ENCODE measurements at regions not wholly inside any gene's neighbourhood (a gene's known extent, or its start where the extent isn't known, plus 50 kb on each side); places are given as distances from the start of the nearest gene placed in this dataset.
"Not testable (repeated sequence)": the region's sequence is repeated elsewhere in the genome, so short reads cannot be mapped to it uniquely, and the experiment has no call there.

- no peak for DNase-seq
- POLR2A ChIA-PET, result no interaction called here
- Mint-ChIP-seq H3K36me3 (ENCODE audit: low read depth) (no peaks in the 10 kb centered on the region), H3K4me3 (no peak overlapping the region), H3K27ac (no peak overlapping the region), H3K27me3 (no peaks in the 10 kb centered on the region), H3K9me3 (peaks cover 10% of the 10 kb centered on the region), H3K4me1 (no peaks in the 10 kb centered on the region)
- CTCF ChIA-PET, result no interaction called here
Measured at GRCh38 chr12:19608039-19608438, 168.7 kb downstream of the AEBP2 start.

- Mint-ChIP-seq H3K27me3 (no peaks in the 10 kb centered on the region), H3K36me3 (ENCODE audit: low read depth) (no peaks in the 10 kb centered on the region), H3K27ac (no peak overlapping the region), H3K4me1 (peaks cover 4% of the 10 kb centered on the region), H3K9me3 (peaks cover 3% of the 10 kb centered on the region), H3K4me3 (no peak overlapping the region)
- POLR2A ChIA-PET, result no interaction called here
- CTCF ChIA-PET, result interaction anchor here (0.5 kb wide), 1 partner anchor 116 kb away, joined by 3 read pairs; no protein-coding TSS in a partner anchor
- DNase-seq, result no peak
Measured at GRCh38 chr12:19613051-19613535, 173.8 kb downstream of the AEBP2 start.

- DNase-seq, result no peak
- ChIA-PET POLR2A (no interaction called here), CTCF (no interaction called here)
- Mint-ChIP-seq H3K9me3 (peaks cover 3% of the 10 kb centered on the region), H3K27ac (no peak overlapping the region), H3K4me3 (no peak overlapping the region), H3K4me1 (peaks cover 4% of the 10 kb centered on the region), H3K36me3 (ENCODE audit: low read depth) (no peaks in the 10 kb centered on the region), H3K27me3 (no peaks in the 10 kb centered on the region)
Measured at GRCh38 chr12:19614601-19615383, 175.5 kb downstream of the AEBP2 start.

GRCh38 chr12:19615384-19615725 lies 176.1 kb downstream of the AEBP2 start:
- Mint-ChIP-seq H3K4me3 (no peak overlapping the region), H3K27me3 (no peaks in the 10 kb centered on the region), H3K36me3 (ENCODE audit: low read depth) (no peaks in the 10 kb centered on the region), H3K9me3 (peaks cover 3% of the 10 kb centered on the region), H3K27ac (no peak overlapping the region), H3K4me1 (peaks cover 4% of the 10 kb centered on the region)
- ChIA-PET POLR2A (no interaction called here), CTCF (no interaction called here)
- no peak for DNase-seq

- no peaks in the 10 kb centered on the region for H3K36me3 Mint-ChIP-seq (ENCODE audit: low read depth)
- H3K9me3 Mint-ChIP-seq, result no peaks in the 10 kb centered on the region
- no peak overlapping the region for H3K4me3 Mint-ChIP-seq
- ChIA-PET POLR2A (no interaction called here), CTCF (no interaction called here)
- no peaks in the 10 kb centered on the region for H3K27me3 Mint-ChIP-seq
- peaks cover 4% of the 10 kb centered on the region for H3K4me1 Mint-ChIP-seq
- H3K27ac Mint-ChIP-seq, result no peak overlapping the region
- no peak for DNase-seq
Measured at GRCh38 chr12:19616781-19617180, 177.5 kb downstream of the AEBP2 start.

- ChIA-PET POLR2A (no interaction called here), CTCF (no interaction called here)
- DNase-seq, result no peak
- Mint-ChIP-seq H3K4me3 (no peak overlapping the region), H3K36me3 (ENCODE audit: low read depth) (no peaks in the 10 kb centered on the region), H3K4me1 (peaks cover 4% of the 10 kb centered on the region), H3K27me3 (no peaks in the 10 kb centered on the region), H3K27ac (no peak overlapping the region), H3K9me3 (no peaks in the 10 kb centered on the region)
Measured at GRCh38 chr12:19620222-19620621, 180.9 kb downstream of the AEBP2 start.

- Mint-ChIP-seq H3K27me3 (no peaks in the 10 kb centered on the region), H3K9me3 (peaks cover 2% of the 10 kb centered on the region), H3K27ac (no peak overlapping the region), H3K4me3 (no peak overlapping the region), H3K36me3 (ENCODE audit: low read depth) (no peaks in the 10 kb centered on the region), H3K4me1 (no peaks in the 10 kb centered on the region)
- POLR2A ChIA-PET, result no interaction called here
- CTCF ChIA-PET, result no interaction called here
- DNase-seq, result no peak
Measured at GRCh38 chr12:19623751-19624399, 184.6 kb downstream of the AEBP2 start.

- H3K4me1 Mint-ChIP-seq, result no peaks in the 10 kb centered on the region
- POLR2A ChIA-PET, result no interaction called here
- H3K4me3 Mint-ChIP-seq, result no peak overlapping the region
- no peak for DNase-seq
- no peaks in the 10 kb centered on the region for H3K36me3 Mint-ChIP-seq (ENCODE audit: low read depth)
- peaks cover 2% of the 10 kb centered on the region for H3K9me3 Mint-ChIP-seq
- H3K27ac Mint-ChIP-seq, result no peak overlapping the region
- CTCF ChIA-PET, result no interaction called here
- no peaks in the 10 kb centered on the region for H3K27me3 Mint-ChIP-seq
Measured at GRCh38 chr12:19624491-19624890, 185.2 kb downstream of the AEBP2 start.

GRCh38 chr12:19625551-19625950 lies 186.3 kb downstream of the AEBP2 start:
- H3K36me3 Mint-ChIP-seq (ENCODE audit: low read depth); DNase-seq; POLR2A ChIA-PET; H3K4me1 Mint-ChIP-seq; CTCF ChIA-PET; H3K4me3 Mint-ChIP-seq; H3K27me3 Mint-ChIP-seq; H3K9me3 Mint-ChIP-seq; H3K27ac Mint-ChIP-seq: not testable (repeated sequence)

GRCh38 chr12:19627719-19628118 lies 188.4 kb downstream of the AEBP2 start:
- Mint-ChIP-seq H3K4me3 (no peak overlapping the region), H3K9me3 (peaks cover 2% of the 10 kb centered on the region), H3K27ac (no peak overlapping the region), H3K27me3 (no peaks in the 10 kb centered on the region), H3K36me3 (ENCODE audit: low read depth) (no peaks in the 10 kb centered on the region), H3K4me1 (no peaks in the 10 kb centered on the region)
- no peak for DNase-seq
- ChIA-PET POLR2A (no interaction called here), CTCF (no interaction called here)

GRCh38 chr12:19630536-19630935 lies 191.2 kb downstream of the AEBP2 start:
- no peak overlapping the region for H3K4me3 Mint-ChIP-seq
- no peaks in the 10 kb centered on the region for H3K27me3 Mint-ChIP-seq
- no peaks in the 10 kb centered on the region for H3K4me1 Mint-ChIP-seq
- peaks cover 2% of the 10 kb centered on the region for H3K9me3 Mint-ChIP-seq
- POLR2A ChIA-PET, result no interaction called here
- CTCF ChIA-PET, result interaction anchor here (0.6 kb wide), 1 partner anchor 77 kb away, joined by 3 read pairs; no protein-coding TSS in a partner anchor
- H3K36me3 Mint-ChIP-seq (ENCODE audit: low read depth), result no peaks in the 10 kb centered on the region
- DNase-seq, result no peak
- H3K27ac Mint-ChIP-seq, result no peak overlapping the region

- Mint-ChIP-seq H3K4me1 (no peaks in the 10 kb centered on the region), H3K27me3 (no peaks in the 10 kb centered on the region), H3K36me3 (ENCODE audit: low read depth) (no peaks in the 10 kb centered on the region), H3K27ac (no peak overlapping the region), H3K9me3 (no peaks in the 10 kb centered on the region), H3K4me3 (no peak overlapping the region)
- POLR2A ChIA-PET, result no interaction called here
- CTCF ChIA-PET, result no interaction called here
- DNase-seq, result no peak
Measured at GRCh38 chr12:19633194-19633593, 193.9 kb downstream of the AEBP2 start.

GRCh38 chr12:19633641-19634040 lies 194.3 kb downstream of the AEBP2 start:
- H3K4me1 Mint-ChIP-seq, result no peaks in the 10 kb centered on the region
- DNase-seq, result no peak
- ChIA-PET CTCF (no interaction called here), POLR2A (no interaction called here)
- no peaks in the 10 kb centered on the region for H3K27me3 Mint-ChIP-seq
- no peaks in the 10 kb centered on the region for H3K36me3 Mint-ChIP-seq (ENCODE audit: low read depth)
- no peaks in the 10 kb centered on the region for H3K9me3 Mint-ChIP-seq
- no peak overlapping the region for H3K4me3 Mint-ChIP-seq
- no peak overlapping the region for H3K27ac Mint-ChIP-seq

- DNase-seq, result no peak
- ChIA-PET CTCF (no interaction called here), POLR2A (no interaction called here)
- Mint-ChIP-seq H3K36me3 (ENCODE audit: low read depth) (no peaks in the 10 kb centered on the region), H3K4me3 (no peak overlapping the region), H3K4me1 (no peaks in the 10 kb centered on the region), H3K27me3 (no peaks in the 10 kb centered on the region), H3K9me3 (no peaks in the 10 kb centered on the region), H3K27ac (no peak overlapping the region)
Measured at GRCh38 chr12:19639781-19640415, 200.6 kb downstream of the AEBP2 start.
